H9 (cell line): ENCODE measurements at regions not wholly inside any gene's neighbourhood (a gene's known extent, or its start where the extent isn't known, plus 50 kb on each side); places are given as distances from the start of the nearest gene placed in this dataset.

ENCODE experiments used
- DNase-seq: peaks from one replicate; pipeline ENCODE4 v3.0.0-alpha.2; 2017
- H2AFZ ChIP-seq: one replicate; pipeline ENCODE4 v1.6.1; 2013; ENCODE audit warnings: mild to moderate bottlenecking, low read length, control low read depth, moderate library complexity
- H2AK5ac ChIP-seq: 2 replicates; pipeline ENCODE4 v1.6.1; 2013; ENCODE audit warnings: low read length, control low read depth, mixed read lengths; ENCODE audit not compliant: insufficient read length
- H2BK120ac ChIP-seq: one replicate; pipeline ENCODE4 v1.6.1; 2013; ENCODE audit warnings: low read depth, mild to moderate bottlenecking, low read length, control low read depth, inconsistent platforms; ENCODE audit not compliant: poor library complexity, severe bottlenecking
- H2BK12ac ChIP-seq: 2 replicates; pipeline ENCODE4 v1.6.1; 2013; ENCODE audit warnings: low read length, control low read depth, mixed read lengths, low read depth; ENCODE audit not compliant: insufficient read length
- H2BK15ac ChIP-seq: 2 replicates; pipeline ENCODE4 v1.6.1; 2013; ENCODE audit warnings: low read depth, low read length, control low read depth
- H2BK20ac ChIP-seq: one replicate; pipeline ENCODE4 v1.6.1; 2013; ENCODE audit warnings: low read depth, mild to moderate bottlenecking, low read length, control low read depth, inconsistent platforms; ENCODE audit not compliant: poor library complexity, severe bottlenecking
- H2BK5ac ChIP-seq: 2 replicates; pipeline ENCODE4 v1.6.1; 2013; ENCODE audit warnings: low read length, control low read depth, mixed read lengths; ENCODE audit not compliant: insufficient read length
- H3K14ac ChIP-seq: 2 replicates; pipeline ENCODE4 v1.6.1; 2013; ENCODE audit warnings: low read length, control low read depth; ENCODE audit not compliant: insufficient read depth
- H3K18ac ChIP-seq: 2 replicates; pipeline ENCODE4 v1.6.1; 2013; ENCODE audit warnings: low read depth, mild to moderate bottlenecking, mixed read lengths, low read length, control low read depth; ENCODE audit not compliant: insufficient read length
- H3K23ac ChIP-seq: 2 replicates; pipeline ENCODE4 v1.6.1; 2013; ENCODE audit warnings: low read length, control low read depth, mixed read lengths, low read depth; ENCODE audit not compliant: insufficient read length
- H3K23me2 ChIP-seq: 2 replicates; pipeline ENCODE4 v1.6.1; 2013; ENCODE audit warnings: low read depth, mild to moderate bottlenecking, mixed read lengths, low read length, control low read depth; ENCODE audit not compliant: insufficient read length, poor library complexity, severe bottlenecking
- H3K27ac ChIP-seq: 2 replicates; pipeline ENCODE4 v1.5.1; 2013; ENCODE audit warnings: low read length, control low read depth, mixed read lengths, low read depth; ENCODE audit not compliant: insufficient read length
- H3K27me3 ChIP-seq: 2 replicates; pipeline ENCODE4 v1.6.1; 2013; ENCODE audit warnings: low read length, control low read depth, inconsistent platforms; ENCODE audit not compliant: insufficient read depth
- H3K4ac ChIP-seq: 2 replicates; pipeline ENCODE4 v1.6.1; 2013; ENCODE audit warnings: low read depth, mild to moderate bottlenecking, control low read depth, inconsistent platforms, low read length, moderate library complexity
- H3K4me1 ChIP-seq: 2 replicates; pipeline ENCODE4 v1.6.1; 2013; ENCODE audit warnings: low read length, control low read depth, inconsistent platforms; ENCODE audit not compliant: insufficient read depth
- H3K4me2 ChIP-seq: 2 replicates; pipeline ENCODE4 v1.6.1; 2013; ENCODE audit warnings: low read length, control low read depth, mixed read lengths; ENCODE audit not compliant: insufficient read length, insufficient read depth
- H3K56ac ChIP-seq: 2 replicates; pipeline ENCODE4 v1.6.1; 2013; ENCODE audit warnings: low read depth, mild to moderate bottlenecking, mixed read lengths, low read length, control low read depth; ENCODE audit not compliant: insufficient read length
- H3K79me1 ChIP-seq: 2 replicates; pipeline ENCODE4 v1.6.1; 2013; ENCODE audit warnings: low read depth, mild to moderate bottlenecking, moderate library complexity, low read length, control low read depth, inconsistent platforms; ENCODE audit not compliant: insufficient read depth, poor library complexity, severe bottlenecking
- H3K79me2 ChIP-seq: 2 replicates; pipeline ENCODE4 v1.6.1; 2013; ENCODE audit warnings: low read length, control low read depth, inconsistent platforms; ENCODE audit not compliant: insufficient read depth
- H3K9ac ChIP-seq: 2 replicates; pipeline ENCODE4 v1.6.1; 2013; ENCODE audit warnings: low read length, control low read depth, mixed read lengths; ENCODE audit not compliant: insufficient read length; ENCODE audit errors: extremely low read depth
- H3K9me3 ChIP-seq: one replicate; pipeline ENCODE4 v1.6.1; 2013; ENCODE audit warnings: low read depth, low read length, inconsistent platforms; ENCODE audit not compliant: control insufficient read depth
- H3T11ph ChIP-seq: one replicate; pipeline ENCODE4 v1.6.1; 2013; ENCODE audit warnings: mild to moderate bottlenecking, low read length, control low read depth, inconsistent platforms
- H4K20me1 ChIP-seq: one replicate; pipeline ENCODE4 v1.6.1; 2013; ENCODE audit not compliant: control insufficient read depth, insufficient read length, insufficient read depth
- H4K5ac ChIP-seq: 2 replicates; pipeline ENCODE4 v1.6.1; 2013; ENCODE audit warnings: low read depth, mild to moderate bottlenecking, mixed read lengths, low read length, control low read depth; ENCODE audit not compliant: insufficient read length
- H4K8ac ChIP-seq: replicated peaks from 2 replicates; pipeline ENCODE4 v1.6.1; 2013; ENCODE audit warnings: low read length, control low read depth, mixed read lengths, low read depth; ENCODE audit not compliant: insufficient read length
- H4K91ac ChIP-seq: 2 replicates; pipeline ENCODE4 v1.6.1; 2013; ENCODE audit warnings: low read depth, mild to moderate bottlenecking, moderate library complexity, mixed read lengths, low read length, control low read depth; ENCODE audit not compliant: insufficient read length
- H3K27ac Mint-ChIP-seq, 3 experiments: 2 replicates in 2 of 3; 3 replicates in 1 of 3; pipeline ENCODE4 v1.8.0; 2020 to 2021; ENCODE audit warnings: mixed read lengths in 3 of 3, mild to moderate bottlenecking in 1 of 3, moderate library complexity in 1 of 3
- H3K27me3 Mint-ChIP-seq: 2 replicates; pipeline ENCODE4 v1.8.0; 2021; ENCODE audit warnings: low read depth, mild to moderate bottlenecking, moderate library complexity, mixed read lengths
- H3K36me3 Mint-ChIP-seq, 3 experiments: 2 replicates in 2 of 3; 3 replicates in 1 of 3; pipeline ENCODE4 v1.8.0; 2020 to 2021; ENCODE audit warnings: low read depth in 3 of 3, mixed read lengths in 3 of 3; ENCODE audit not compliant: insufficient read depth in 1 of 3
- H3K4me1 Mint-ChIP-seq, 2 experiments: 2 replicates each; pipeline ENCODE4 v1.8.0; 2020; ENCODE audit warnings: mixed read lengths in 2 of 2
- H3K4me3 Mint-ChIP-seq, 2 experiments: 2 replicates in 1 of 2; 3 replicates in 1 of 2; pipeline ENCODE4 v1.8.0; 2020 to 2021; ENCODE audit warnings: mild to moderate bottlenecking in 2 of 2, mixed read lengths in 2 of 2, moderate library complexity in 1 of 2
- H3K9me3 Mint-ChIP-seq, 2 experiments: 2 replicates in 1 of 2; 3 replicates in 1 of 2; pipeline ENCODE4 v1.8.0; 2020; ENCODE audit warnings: mild to moderate bottlenecking in 2 of 2, mixed read lengths in 2 of 2, moderate library complexity in 1 of 2
- WGBS: extraction: QIAGEN DNeasy Blood & Tissue Kit; methylation state at CpG from one replicate; pipeline ENCODE4 v1.1.7; 2013; ENCODE audit warnings: missing lambda C conversion rate, low lambda C conversion rate, mixed read lengths; ENCODE audit not compliant: insufficient read length; ENCODE audit errors: extremely low coverage; 5-methylcytosine and 5-hydroxymethylcytosine counted together
- TF ChIP-seq, protein P1 (sequence below): fragments of 200-600 bp; sonication (generic); conservative IDR thresholded peaks from 3 replicates; pipeline ENCODE4 v1.8.0; 2021; ENCODE audit warnings: antibody characterized with exemption, mild to moderate bottlenecking

DNA sequence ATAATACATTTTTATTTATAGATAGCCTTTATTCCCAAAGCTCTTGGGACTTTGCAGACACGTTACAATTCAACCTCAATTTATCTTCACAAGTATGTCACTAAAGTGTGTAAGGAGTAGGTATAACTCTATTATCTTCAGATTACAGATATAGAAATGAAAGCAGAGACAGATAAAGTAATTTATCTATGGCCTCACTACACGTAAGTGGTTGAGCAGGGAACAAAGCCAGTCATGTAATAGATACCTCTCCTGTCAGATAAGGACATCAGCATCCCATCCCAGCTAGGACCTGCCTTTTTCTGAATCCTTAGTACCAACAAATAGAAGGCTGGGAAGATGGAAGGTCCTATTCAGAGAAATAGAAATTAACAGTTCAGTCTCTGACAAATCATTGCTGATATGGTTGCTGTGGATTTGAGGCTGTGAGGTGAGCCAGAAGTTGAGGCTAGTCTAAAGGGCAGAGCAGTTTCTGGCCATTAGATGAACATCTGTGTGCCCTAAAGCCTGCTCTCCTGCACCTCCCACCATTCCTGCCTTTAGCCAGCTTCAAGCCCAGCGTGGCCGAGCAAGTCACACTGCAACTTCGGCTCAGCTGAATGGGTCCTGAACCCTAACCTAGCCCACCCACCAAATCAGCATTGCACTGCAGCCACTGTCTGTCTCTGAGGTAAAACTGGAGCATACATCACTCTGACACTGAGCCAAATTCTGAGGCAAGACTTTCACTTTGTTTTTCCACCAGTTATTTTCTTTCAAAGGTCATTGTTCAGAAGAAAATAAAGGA, 71.1 kb upstream of the PLEKHA5 start:
- Mint-ChIP-seq H3K9me3 (no peaks in the 10 kb centered on the region), H3K4me3 (no peak overlapping the region), H3K27me3 (no peaks in the 10 kb centered on the region), H3K36me3 (no peaks in the 10 kb centered on the region), H3K4me1 (peaks cover 17 to 21% of the 10 kb centered on the region in 2 experiments), H3K27ac (no peak overlapping the region; a peak in 1 of 7 replicates)
- peaks cover 5% of the 10 kb centered on the region; the same call in 1 of the 2 replicates for H3K4me1 ChIP-seq
- H3K23ac ChIP-seq, result no peak overlapping the region
- no peak overlapping the region for H4K91ac ChIP-seq
- H3T11ph ChIP-seq, result no peak overlapping the region
- no peaks in the 10 kb centered on the region for H4K20me1 ChIP-seq
- H3K9ac ChIP-seq, result no peak overlapping the region
- H2BK120ac ChIP-seq, result no peak overlapping the region
- no peaks in the 10 kb centered on the region for H3K79me2 ChIP-seq
- DNase-seq, result peak; percentile 52
- H3K56ac ChIP-seq, result no peak overlapping the region
- no peak overlapping the region for H3K4ac ChIP-seq
- no peak overlapping the region for H3K18ac ChIP-seq
- H2BK12ac ChIP-seq, result no peak overlapping the region
- H2BK15ac ChIP-seq, result no peak overlapping the region
- no peaks in the 10 kb centered on the region for H3K79me1 ChIP-seq
- H3K14ac ChIP-seq, result no peak overlapping the region
- H3K23me2 ChIP-seq, result no peaks in the 10 kb centered on the region
- H3K9me3 ChIP-seq, result no peaks in the 10 kb centered on the region
- no peak overlapping the region for H2AFZ ChIP-seq
- no peak overlapping the region for H2BK20ac ChIP-seq
- TF ChIP-seq, protein P1, sequence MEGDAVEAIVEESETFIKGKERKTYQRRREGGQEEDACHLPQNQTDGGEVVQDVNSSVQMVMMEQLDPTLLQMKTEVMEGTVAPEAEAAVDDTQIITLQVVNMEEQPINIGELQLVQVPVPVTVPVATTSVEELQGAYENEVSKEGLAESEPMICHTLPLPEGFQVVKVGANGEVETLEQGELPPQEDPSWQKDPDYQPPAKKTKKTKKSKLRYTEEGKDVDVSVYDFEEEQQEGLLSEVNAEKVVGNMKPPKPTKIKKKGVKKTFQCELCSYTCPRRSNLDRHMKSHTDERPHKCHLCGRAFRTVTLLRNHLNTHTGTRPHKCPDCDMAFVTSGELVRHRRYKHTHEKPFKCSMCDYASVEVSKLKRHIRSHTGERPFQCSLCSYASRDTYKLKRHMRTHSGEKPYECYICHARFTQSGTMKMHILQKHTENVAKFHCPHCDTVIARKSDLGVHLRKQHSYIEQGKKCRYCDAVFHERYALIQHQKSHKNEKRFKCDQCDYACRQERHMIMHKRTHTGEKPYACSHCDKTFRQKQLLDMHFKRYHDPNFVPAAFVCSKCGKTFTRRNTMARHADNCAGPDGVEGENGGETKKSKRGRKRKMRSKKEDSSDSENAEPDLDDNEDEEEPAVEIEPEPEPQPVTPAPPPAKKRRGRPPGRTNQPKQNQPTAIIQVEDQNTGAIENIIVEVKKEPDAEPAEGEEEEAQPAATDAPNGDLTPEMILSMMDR, result no peak
- no peak overlapping the region for H3K27ac ChIP-seq
- H2BK5ac ChIP-seq, result no peak overlapping the region
- WGBS, result no CpG with 5 or more reads among the region's 5 CpGs
- H3K4me2 ChIP-seq, result no peak overlapping the region
- H2AK5ac ChIP-seq, result no peak overlapping the region
- no peak overlapping the region for H4K5ac ChIP-seq
- H4K8ac ChIP-seq, result no peak overlapping the region
- no peaks in the 10 kb centered on the region for H3K27me3 ChIP-seq
